ENCODE measurements at regions not wholly inside any gene's neighbourhood (a gene's known extent, or its start where the extent isn't known, plus 50 kb on each side); places are given as distances from the start of the nearest gene placed in this dataset.

DNA sequence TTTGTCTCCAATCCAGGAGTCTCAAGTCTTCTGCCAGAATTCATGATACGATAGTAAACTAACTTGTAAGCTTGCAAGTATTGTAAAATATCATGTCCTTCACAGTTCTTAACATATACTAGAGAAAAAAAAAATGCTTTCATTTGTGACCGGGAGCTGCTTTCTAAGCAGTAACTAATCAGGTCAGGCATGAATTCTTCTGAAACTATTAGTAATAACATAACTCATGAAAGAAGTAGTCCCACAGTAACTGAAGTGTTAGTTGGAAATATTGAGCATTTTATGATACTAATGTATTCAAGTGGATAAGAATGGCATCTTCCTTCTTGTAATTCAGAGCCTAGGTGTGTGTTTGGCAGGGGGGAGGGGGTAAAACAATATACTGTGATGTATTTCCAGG lies 665.6 kb downstream of the DNAJB9 start:
- H3K4me3 ChIP-seq (ENCODE audit: low read length in 2 of 2) = no peak overlapping the region
- no peaks in the 10 kb centered on the region for H3K27me3 ChIP-seq (ENCODE audit: control insufficient read depth in 2 of 2, insufficient read depth in 2 of 2, low read length in 2 of 2)
- no peak overlapping the region for H3K27ac ChIP-seq (ENCODE audit: low read depth in 2 of 2, low read length in 2 of 2)
- no peaks in the 10 kb centered on the region for H3K4me1 ChIP-seq (ENCODE audit: control insufficient read depth in 2 of 2, insufficient read depth in 2 of 2, low read length in 2 of 2)
- H3K9me3 ChIP-seq (ENCODE audit: control insufficient read depth in 2 of 2, low read length in 2 of 2) = no peaks in the 10 kb centered on the region
- no peak overlapping the region for H3K9ac ChIP-seq (ENCODE audit: low read depth in 1 of 2, low read length in 2 of 2)
- no peaks in the 10 kb centered on the region for H3K36me3 ChIP-seq (ENCODE audit: control insufficient read depth in 2 of 2, insufficient read depth in 2 of 2, low read length in 2 of 2)

DNA sequence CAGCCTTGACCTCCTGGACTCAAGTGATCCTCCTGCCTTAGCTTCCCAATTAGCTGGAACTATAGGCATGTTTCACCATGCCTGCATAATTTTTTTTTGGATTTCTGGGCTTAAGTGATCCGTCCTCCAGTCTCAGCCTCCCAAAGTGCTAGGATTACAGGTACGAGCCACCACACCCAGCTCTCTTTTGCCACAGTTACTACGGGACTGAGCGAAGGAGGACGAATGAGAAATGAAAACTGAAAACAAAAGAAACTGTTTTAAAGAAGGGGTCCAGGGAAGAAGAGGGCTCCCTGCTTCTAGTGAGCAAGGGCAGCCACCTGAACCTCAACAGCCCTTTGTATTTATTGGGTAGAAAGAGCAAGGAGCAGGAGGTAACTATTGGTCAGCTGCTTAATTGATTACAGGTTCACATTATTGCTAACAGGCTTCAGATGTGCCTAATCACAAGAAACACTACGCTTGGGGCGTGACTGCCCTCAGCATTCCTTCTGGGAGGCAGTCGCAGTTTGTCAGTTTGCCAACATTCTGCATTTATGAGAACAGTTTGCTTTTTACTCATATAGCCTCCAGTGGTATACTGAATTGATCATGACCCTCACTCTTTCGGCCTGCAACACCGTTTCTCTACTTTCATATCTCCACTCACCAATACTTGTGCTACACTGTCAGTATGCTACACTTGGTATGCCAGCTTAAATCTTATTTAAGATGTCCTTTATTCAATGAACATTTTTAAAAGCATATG lies 676.8 kb downstream of the DNAJB9 start:
- no peaks in the 10 kb centered on the region for H3K9me3 ChIP-seq (ENCODE audit: control insufficient read depth in 2 of 2, low read length in 2 of 2)
- no peaks in the 10 kb centered on the region for H3K4me1 ChIP-seq (ENCODE audit: control insufficient read depth in 2 of 2, insufficient read depth in 2 of 2, low read length in 2 of 2)
- H3K36me3 ChIP-seq (ENCODE audit: control insufficient read depth in 2 of 2, insufficient read depth in 2 of 2, low read length in 2 of 2) = no peaks in the 10 kb centered on the region
- no peaks in the 10 kb centered on the region for H3K27me3 ChIP-seq (ENCODE audit: control insufficient read depth in 2 of 2, insufficient read depth in 2 of 2, low read length in 2 of 2)
- no peak overlapping the region for H3K9ac ChIP-seq (ENCODE audit: low read depth in 1 of 2, low read length in 2 of 2)
- no peak overlapping the region for H3K4me3 ChIP-seq (ENCODE audit: low read length in 2 of 2)
- no peak overlapping the region for H3K27ac ChIP-seq (ENCODE audit: low read depth in 2 of 2, low read length in 2 of 2)

DNA sequence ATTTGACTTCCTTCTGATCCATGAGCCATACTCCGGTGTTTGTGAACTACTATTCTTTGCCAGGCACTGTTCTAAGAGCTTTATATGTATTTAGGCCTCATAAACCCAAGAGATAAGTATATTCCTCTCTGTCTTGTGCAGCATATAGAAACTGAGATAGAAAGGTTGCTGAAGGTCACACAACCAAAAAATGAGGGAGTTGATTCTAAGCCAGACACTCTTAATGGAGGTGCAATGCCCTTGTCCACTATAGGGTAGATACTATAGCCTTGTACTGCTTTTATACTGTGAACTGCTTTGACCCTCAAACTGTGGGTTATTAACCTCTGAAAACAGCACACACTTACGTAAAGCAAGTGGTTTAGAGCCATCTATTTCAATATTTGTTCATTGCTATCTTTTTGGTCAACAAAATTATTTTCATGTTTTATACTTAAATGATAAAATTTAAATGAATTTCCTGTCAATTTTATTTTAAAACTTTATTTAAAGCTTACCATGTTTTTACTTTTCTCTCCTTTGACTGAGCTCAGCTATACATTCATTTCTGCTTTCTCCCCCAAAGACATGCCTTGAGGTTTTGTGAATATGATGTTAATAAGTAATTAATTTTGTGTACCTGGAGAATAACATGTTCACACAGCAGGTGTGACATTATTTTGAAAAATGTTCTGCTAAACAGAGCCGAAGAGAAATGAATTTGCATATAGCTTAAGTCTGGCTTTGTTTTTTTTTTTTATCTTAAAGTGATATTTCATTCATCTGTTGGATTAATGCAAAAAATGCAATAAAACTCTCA lies 687.3 kb downstream of the DNAJB9 start:
- no peaks in the 10 kb centered on the region for H3K9me3 ChIP-seq (ENCODE audit: control insufficient read depth in 2 of 2, low read length in 2 of 2)
- H3K9ac ChIP-seq (ENCODE audit: low read depth in 1 of 2, low read length in 2 of 2) = no peak overlapping the region
- no peaks in the 10 kb centered on the region for H3K27me3 ChIP-seq (ENCODE audit: control insufficient read depth in 2 of 2, insufficient read depth in 2 of 2, low read length in 2 of 2)
- no peak overlapping the region for H3K4me3 ChIP-seq (ENCODE audit: low read length in 2 of 2)
- no peak overlapping the region for H3K27ac ChIP-seq (ENCODE audit: low read depth in 2 of 2, low read length in 2 of 2)
- H3K36me3 ChIP-seq (ENCODE audit: control insufficient read depth in 2 of 2, insufficient read depth in 2 of 2, low read length in 2 of 2) = no peaks in the 10 kb centered on the region
- H3K4me1 ChIP-seq (ENCODE audit: control insufficient read depth in 2 of 2, insufficient read depth in 2 of 2, low read length in 2 of 2) = no peaks in the 10 kb centered on the region

DNA sequence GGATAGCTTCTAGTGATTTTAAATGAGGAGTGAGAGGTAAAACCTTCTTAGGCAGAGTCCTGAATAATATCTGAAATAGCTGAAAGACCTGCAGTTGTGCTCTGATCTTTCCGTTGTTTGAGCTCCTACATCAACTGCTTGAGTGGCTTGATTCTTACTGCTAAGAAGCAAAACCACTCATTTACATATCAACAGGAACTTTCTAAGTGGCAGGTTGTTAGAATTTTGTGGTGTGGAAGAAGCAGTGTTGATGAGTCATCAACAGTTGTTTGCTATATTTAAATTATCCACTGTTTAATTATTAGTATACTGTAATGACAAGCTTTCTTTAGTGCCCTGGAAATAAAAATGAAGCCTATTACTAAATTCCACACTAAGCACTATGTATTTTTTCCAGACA lies 689.5 kb downstream of the DNAJB9 start:
- no peak overlapping the region for H3K4me3 ChIP-seq (ENCODE audit: low read length in 2 of 2)
- H3K4me1 ChIP-seq (ENCODE audit: control insufficient read depth in 2 of 2, insufficient read depth in 2 of 2, low read length in 2 of 2) = no peaks in the 10 kb centered on the region
- no peak overlapping the region for H3K9ac ChIP-seq (ENCODE audit: low read depth in 1 of 2, low read length in 2 of 2)
- no peaks in the 10 kb centered on the region for H3K36me3 ChIP-seq (ENCODE audit: control insufficient read depth in 2 of 2, insufficient read depth in 2 of 2, low read length in 2 of 2)
- H3K27me3 ChIP-seq (ENCODE audit: control insufficient read depth in 2 of 2, insufficient read depth in 2 of 2, low read length in 2 of 2) = no peaks in the 10 kb centered on the region
- H3K27ac ChIP-seq (ENCODE audit: low read depth in 2 of 2, low read length in 2 of 2) = no peak overlapping the region
- H3K9me3 ChIP-seq (ENCODE audit: control insufficient read depth in 2 of 2, low read length in 2 of 2) = no peaks in the 10 kb centered on the region

DNA sequence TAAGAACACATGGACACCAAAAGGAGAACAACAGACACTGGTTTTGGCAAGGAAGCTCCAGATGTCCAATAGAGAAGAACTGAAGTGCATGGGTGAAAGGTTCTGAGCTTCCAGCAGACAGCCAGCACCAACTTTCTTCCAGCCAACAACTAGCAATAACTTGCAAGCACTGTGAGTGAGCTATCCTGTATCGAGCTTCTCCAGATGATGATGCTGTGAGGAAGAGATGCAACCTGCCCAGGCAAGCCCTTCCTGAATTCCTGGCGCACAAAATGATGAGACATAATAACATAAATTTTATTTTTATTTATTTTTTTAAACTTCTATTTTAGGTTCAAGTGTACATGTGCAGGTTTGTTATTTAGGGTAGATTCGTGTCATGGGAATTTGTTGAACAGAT lies 692.1 kb downstream of the DNAJB9 start:
- Histone ChIP-seq H3K9me3 (ENCODE audit: control insufficient read depth in 2 of 2, low read length in 2 of 2) (no peaks in the 10 kb centered on the region), H3K4me1 (ENCODE audit: control insufficient read depth in 2 of 2, insufficient read depth in 2 of 2, low read length in 2 of 2) (no peaks in the 10 kb centered on the region), H3K27me3 (ENCODE audit: control insufficient read depth in 2 of 2, insufficient read depth in 2 of 2, low read length in 2 of 2) (no peaks in the 10 kb centered on the region), H3K4me3 (ENCODE audit: low read length in 2 of 2) (no peak overlapping the region), H3K9ac (ENCODE audit: low read depth in 1 of 2, low read length in 2 of 2) (no peak overlapping the region), H3K27ac (ENCODE audit: low read depth in 2 of 2, low read length in 2 of 2) (no peak overlapping the region), H3K36me3 (ENCODE audit: control insufficient read depth in 2 of 2, insufficient read depth in 2 of 2, low read length in 2 of 2) (no peaks in the 10 kb centered on the region)

DNA sequence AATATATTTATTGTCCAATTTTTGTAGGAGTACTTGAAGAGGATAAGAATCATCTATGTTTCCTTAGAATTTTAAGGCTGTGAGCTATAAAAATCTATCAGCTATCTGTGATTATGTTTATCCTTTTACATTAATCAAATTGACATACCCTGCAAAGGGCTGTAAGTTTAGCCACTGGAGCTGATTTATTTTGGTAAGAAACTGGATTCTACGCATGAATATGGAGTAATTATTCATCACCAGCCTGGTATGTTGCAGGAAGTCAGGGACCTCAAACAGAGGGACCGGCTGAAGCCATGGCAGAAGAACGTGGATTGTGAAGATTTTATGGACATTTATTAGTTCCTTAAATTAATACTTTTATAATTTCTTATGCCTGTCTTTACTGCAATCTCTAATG lies 696.9 kb downstream of the DNAJB9 start:
- H3K9me3 ChIP-seq (ENCODE audit: control insufficient read depth in 2 of 2, low read length in 2 of 2) = peaks cover 0 to 2% of the 10 kb centered on the region in 2 donors
- H3K4me3 ChIP-seq (ENCODE audit: low read length in 2 of 2) = no peak overlapping the region
- no peaks in the 10 kb centered on the region for H3K4me1 ChIP-seq (ENCODE audit: control insufficient read depth in 2 of 2, insufficient read depth in 2 of 2, low read length in 2 of 2)
- no peaks in the 10 kb centered on the region for H3K36me3 ChIP-seq (ENCODE audit: control insufficient read depth in 2 of 2, insufficient read depth in 2 of 2, low read length in 2 of 2)
- H3K27ac ChIP-seq (ENCODE audit: low read depth in 2 of 2, low read length in 2 of 2) = no peak overlapping the region
- H3K27me3 ChIP-seq (ENCODE audit: control insufficient read depth in 2 of 2, insufficient read depth in 2 of 2, low read length in 2 of 2) = no peaks in the 10 kb centered on the region
- no peak overlapping the region for H3K9ac ChIP-seq (ENCODE audit: low read depth in 1 of 2, low read length in 2 of 2)

DNA sequence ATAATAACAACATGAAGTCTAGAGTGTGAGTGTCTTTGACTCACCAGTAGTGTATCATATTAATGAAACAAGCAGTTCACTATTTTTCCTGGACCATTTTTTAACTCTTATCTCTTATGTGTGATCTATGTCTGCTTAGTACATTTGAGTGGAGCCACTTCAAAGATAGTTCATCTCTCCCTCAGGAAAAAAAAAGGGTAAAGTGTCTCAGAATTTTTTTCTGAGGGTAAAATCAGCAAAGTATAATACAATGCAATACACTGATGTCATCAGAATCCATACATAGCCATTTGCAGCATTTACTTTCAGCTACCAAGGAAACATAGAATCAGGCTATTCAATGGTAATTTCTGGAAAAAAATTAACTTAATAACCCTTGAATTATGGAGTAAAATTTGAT lies 706.7 kb downstream of the DNAJB9 start:
- H3K36me3 ChIP-seq (ENCODE audit: control insufficient read depth in 2 of 2, insufficient read depth in 2 of 2, low read length in 2 of 2) = no peaks in the 10 kb centered on the region
- no peak overlapping the region for H3K4me3 ChIP-seq (ENCODE audit: low read length in 2 of 2)
- no peaks in the 10 kb centered on the region for H3K27me3 ChIP-seq (ENCODE audit: control insufficient read depth in 2 of 2, insufficient read depth in 2 of 2, low read length in 2 of 2)
- no peaks in the 10 kb centered on the region for H3K9me3 ChIP-seq (ENCODE audit: control insufficient read depth in 2 of 2, low read length in 2 of 2)
- H3K4me1 ChIP-seq (ENCODE audit: control insufficient read depth in 2 of 2, insufficient read depth in 2 of 2, low read length in 2 of 2) = no peaks in the 10 kb centered on the region
- H3K9ac ChIP-seq (ENCODE audit: low read depth in 1 of 2, low read length in 2 of 2) = no peak overlapping the region
- H3K27ac ChIP-seq (ENCODE audit: low read depth in 2 of 2, low read length in 2 of 2) = no peak overlapping the region

DNA sequence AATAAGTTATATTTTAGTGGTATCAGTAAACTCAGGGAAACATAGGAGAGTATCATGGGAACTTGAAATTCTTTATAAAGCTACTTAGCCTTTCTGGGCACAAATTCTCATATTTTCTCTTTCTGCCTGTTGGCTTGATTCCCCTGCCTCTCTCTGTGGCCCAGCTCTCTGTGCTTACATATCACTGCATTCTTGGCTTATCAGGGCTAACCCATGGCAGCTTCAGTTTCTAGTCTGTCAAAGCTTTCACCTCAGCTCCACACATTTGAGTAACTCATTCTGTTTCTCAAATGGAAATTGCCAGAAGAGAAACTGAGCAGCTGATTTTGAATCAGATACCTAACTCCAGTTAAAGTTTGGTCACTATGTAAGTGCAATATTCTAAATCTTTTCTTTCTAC lies 713.1 kb downstream of the DNAJB9 start:
- Histone ChIP-seq H3K9ac (ENCODE audit: low read depth in 1 of 2, low read length in 2 of 2) (no peak overlapping the region), H3K4me1 (ENCODE audit: control insufficient read depth in 2 of 2, insufficient read depth in 2 of 2, low read length in 2 of 2) (no peaks in the 10 kb centered on the region), H3K9me3 (ENCODE audit: control insufficient read depth in 2 of 2, low read length in 2 of 2) (peaks cover 0 to 3% of the 10 kb centered on the region in 2 donors), H3K27ac (ENCODE audit: low read depth in 2 of 2, low read length in 2 of 2) (no peak overlapping the region), H3K36me3 (ENCODE audit: control insufficient read depth in 2 of 2, insufficient read depth in 2 of 2, low read length in 2 of 2) (no peaks in the 10 kb centered on the region), H3K27me3 (ENCODE audit: control insufficient read depth in 2 of 2, insufficient read depth in 2 of 2, low read length in 2 of 2) (no peaks in the 10 kb centered on the region), H3K4me3 (ENCODE audit: low read length in 2 of 2) (no peak overlapping the region)

DNA sequence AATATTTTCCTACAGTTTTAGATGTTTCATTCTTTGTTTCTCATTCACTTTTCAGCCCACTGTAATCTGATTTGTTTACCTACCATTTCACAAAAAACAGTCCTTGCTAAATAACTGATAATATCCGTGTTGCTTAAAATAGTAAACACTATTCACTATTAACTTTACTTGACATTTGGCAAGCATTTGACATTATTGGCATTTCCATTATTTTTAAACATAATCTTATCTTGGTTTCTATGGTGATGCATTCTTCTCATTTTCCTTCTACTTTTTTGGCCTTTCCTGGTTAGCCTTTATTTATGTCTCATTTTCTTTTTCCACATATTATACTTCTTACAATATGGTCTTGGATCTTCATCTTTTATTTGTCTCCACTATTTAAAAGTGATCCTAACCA lies 715.3 kb downstream of the DNAJB9 start:
- H3K9me3 ChIP-seq (ENCODE audit: control insufficient read depth in 2 of 2, low read length in 2 of 2) = peaks cover 0 to 3% of the 10 kb centered on the region in 2 donors
- H3K27ac ChIP-seq (ENCODE audit: low read depth in 2 of 2, low read length in 2 of 2) = no peak overlapping the region
- no peaks in the 10 kb centered on the region for H3K4me1 ChIP-seq (ENCODE audit: control insufficient read depth in 2 of 2, insufficient read depth in 2 of 2, low read length in 2 of 2)
- H3K4me3 ChIP-seq (ENCODE audit: low read length in 2 of 2) = no peak overlapping the region
- no peak overlapping the region for H3K9ac ChIP-seq (ENCODE audit: low read depth in 1 of 2, low read length in 2 of 2)
- H3K27me3 ChIP-seq (ENCODE audit: control insufficient read depth in 2 of 2, insufficient read depth in 2 of 2, low read length in 2 of 2) = no peaks in the 10 kb centered on the region
- H3K36me3 ChIP-seq (ENCODE audit: control insufficient read depth in 2 of 2, insufficient read depth in 2 of 2, low read length in 2 of 2) = no peaks in the 10 kb centered on the region

DNA sequence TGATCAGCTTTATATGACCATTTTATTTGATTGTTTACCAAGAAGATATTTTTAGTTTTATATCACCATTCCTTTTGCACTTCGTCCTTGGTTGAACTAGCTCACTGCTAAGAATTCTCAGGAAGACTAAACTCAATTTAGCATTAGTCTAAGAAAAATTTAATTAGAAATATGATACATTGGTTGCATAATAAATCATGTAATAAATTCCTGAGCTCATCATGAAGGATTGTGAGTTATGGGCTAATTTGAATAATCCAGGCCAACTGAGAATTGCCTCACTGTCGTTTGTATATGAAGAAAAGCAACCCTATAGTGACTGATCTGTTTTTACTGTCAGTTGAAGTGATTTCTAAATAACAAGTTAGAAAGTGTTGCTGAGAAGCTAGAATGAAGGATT lies 725.5 kb downstream of the DNAJB9 start:
- H3K27me3 ChIP-seq (ENCODE audit: control insufficient read depth in 2 of 2, insufficient read depth in 2 of 2, low read length in 2 of 2) = no peaks in the 10 kb centered on the region
- no peak overlapping the region for H3K27ac ChIP-seq (ENCODE audit: low read depth in 2 of 2, low read length in 2 of 2)
- H3K4me3 ChIP-seq (ENCODE audit: low read length in 2 of 2) = no peak overlapping the region
- no peaks in the 10 kb centered on the region for H3K9me3 ChIP-seq (ENCODE audit: control insufficient read depth in 2 of 2, low read length in 2 of 2)
- no peaks in the 10 kb centered on the region for H3K36me3 ChIP-seq (ENCODE audit: control insufficient read depth in 2 of 2, insufficient read depth in 2 of 2, low read length in 2 of 2)
- no peaks in the 10 kb centered on the region for H3K4me1 ChIP-seq (ENCODE audit: control insufficient read depth in 2 of 2, insufficient read depth in 2 of 2, low read length in 2 of 2)
- no peak overlapping the region for H3K9ac ChIP-seq (ENCODE audit: low read depth in 1 of 2, low read length in 2 of 2)

Measured in mucosa of rectum (tissue), 2 donors.